GM23338 (cell line): ENCODE measurements at regions not wholly inside any gene's neighbourhood (a gene's known extent, or its start where the extent isn't known, plus 50 kb on each side); places are given as distances from the start of the nearest gene placed in this dataset.

ENCODE experiments used
- ATAC-seq: fragments of 200-7000 bp; cut with Tn5 transposase; 3 replicates; pipeline ENCODE4 v1.9.1; 2020
- DNase-seq: peaks from one replicate; pipeline ENCODE4 v3.0.0-alpha.2; 2015; ENCODE audit warnings: low spot score
- H2AFZ ChIP-seq: fragments of 200-600 bp; sonication (generic); 2 replicates; pipeline ENCODE4 v1.8.0; 2016; ENCODE audit warnings: antibody characterized with exemption, mild to moderate bottlenecking, moderate library complexity
- H3F3A ChIP-seq: fragments of 200-600 bp; sonication (generic); replicated peaks from 2 replicates; pipeline ENCODE4 v1.8.0; 2017; ENCODE audit warnings: antibody characterized with exemption, mixed run types, low read depth
- H3K27ac ChIP-seq: fragments of 200-600 bp; sonication (generic); 2 replicates; pipeline ENCODE4 v1.6.1; 2016; ENCODE audit warnings: low read depth
- H3K27me3 ChIP-seq: fragments of 200-600 bp; sonication (generic); 2 replicates; pipeline ENCODE4 v1.8.0; 2016; ENCODE audit warnings: mild to moderate bottlenecking, mixed run types, moderate library complexity; ENCODE audit not compliant: insufficient read depth
- H3K36me3 ChIP-seq: fragments of 200-600 bp; sonication (generic); 2 replicates; pipeline ENCODE4 v1.8.0; 2016; ENCODE audit warnings: mild to moderate bottlenecking; ENCODE audit not compliant: insufficient read depth
- H3K4me1 ChIP-seq: fragments of 200-600 bp; sonication (generic); 2 replicates; pipeline ENCODE4 v1.8.0; 2016; ENCODE audit warnings: mild to moderate bottlenecking, moderate library complexity; ENCODE audit not compliant: insufficient read depth
- H3K4me2 ChIP-seq: fragments of 200-600 bp; sonication (generic); 2 replicates; pipeline ENCODE4 v1.7.1; 2017; ENCODE audit warnings: mixed run types
- H3K4me3 ChIP-seq: fragments of 200-600 bp; sonication (generic); 2 replicates; pipeline ENCODE4 v1.6.1; 2016; ENCODE audit warnings: mixed run types
- H3K79me2 ChIP-seq: fragments of 200-600 bp; sonication (generic); replicated peaks from 2 replicates; pipeline ENCODE4 v1.8.0; 2017; ENCODE audit warnings: mild to moderate bottlenecking; ENCODE audit not compliant: insufficient read depth
- H3K9me2 ChIP-seq: fragments of 200-600 bp; sonication (generic); 2 replicates; pipeline ENCODE4 v1.8.0; 2017; ENCODE audit not compliant: insufficient read depth
- H4K20me1 ChIP-seq: fragments of 200-600 bp; sonication (generic); replicated peaks from 2 replicates; pipeline ENCODE4 v1.8.0; 2017; ENCODE audit warnings: mild to moderate bottlenecking; ENCODE audit not compliant: insufficient read depth
- H3K27ac Mint-ChIP-seq: 2 replicates; pipeline ENCODE4 v1.8.0; 2020; ENCODE audit warnings: inconsistent platforms, mild to moderate bottlenecking, moderate library complexity, mixed read lengths
- H3K27me3 Mint-ChIP-seq: 3 replicates; pipeline ENCODE4 v1.8.0; 2022; ENCODE audit warnings: low read depth, mild to moderate bottlenecking, moderate library complexity, mixed read lengths, inconsistent platforms; ENCODE audit not compliant: insufficient read depth, poor library complexity
- H3K36me3 Mint-ChIP-seq: 3 replicates; pipeline ENCODE4 v1.8.0; 2021; ENCODE audit warnings: low read depth, mild to moderate bottlenecking, inconsistent platforms, moderate library complexity, mixed read lengths
- H3K4me1 Mint-ChIP-seq: 3 replicates; pipeline ENCODE4 v1.8.0; 2020; ENCODE audit warnings: mild to moderate bottlenecking, inconsistent platforms, mixed read lengths
- H3K4me3 Mint-ChIP-seq: 3 replicates; pipeline ENCODE4 v1.8.0; 2021; ENCODE audit warnings: moderate library complexity, mild to moderate bottlenecking, inconsistent platforms, mixed read lengths
- H3K9me3 Mint-ChIP-seq: 3 replicates; pipeline ENCODE4 v1.8.0; 2020; ENCODE audit warnings: moderate library complexity, mild to moderate bottlenecking, inconsistent platforms, mixed read lengths
- CREB1 ChIP-seq: fragments of 250-450 bp; sonication (Bioruptor Pico); IDR thresholded peaks from 2 replicates; pipeline ENCODE4 v1.5.0; 2020; ENCODE audit warnings: low read depth, mild to moderate bottlenecking, moderate library complexity
- CTCF ChIP-seq, 2 experiments: fragments of 200-600 bp in 1 of 2; sonication (generic) in 1 of 2; conservative IDR thresholded peaks; 2 replicates each; pipeline versions ENCODE4 v1.5.1 to v1.6.1; 2016 to 2017; ENCODE audit warnings: antibody characterized with exemption in 2 of 2, low read depth in 2 of 2, mild to moderate bottlenecking in 2 of 2, moderate library complexity in 1 of 2
- ETS1 ChIP-seq: IDR thresholded peaks from 2 replicates; pipeline ENCODE4 v1.6.1; 2016; ENCODE audit warnings: antibody characterized with exemption
- EZH2 ChIP-seq: fragments of 200-600 bp; sonication (generic); IDR thresholded peaks from one replicate; pipeline ENCODE4 v1.8.0; 2017; ENCODE audit warnings: antibody characterized with exemption, mild to moderate bottlenecking, low read depth; ENCODE audit not compliant: unreplicated experiment
- EZH2phosphoT487 ChIP-seq: fragments of 200-600 bp; sonication (generic); IDR thresholded peaks from one replicate; pipeline ENCODE4 v1.8.1; 2018; ENCODE audit warnings: antibody characterized with exemption; ENCODE audit not compliant: unreplicated experiment
- JUNB ChIP-seq: IDR thresholded peaks from one replicate; pipeline ENCODE4 v1.6.1; 2016; ENCODE audit warnings: antibody characterized with exemption; ENCODE audit not compliant: unreplicated experiment
- NANOG ChIP-seq: IDR thresholded peaks from 2 replicates; pipeline ENCODE4 v1.6.1; 2016; ENCODE audit warnings: antibody characterized with exemption, borderline replicate concordance
- POLR2AphosphoS5 ChIP-seq: IDR thresholded peaks from 2 replicates; pipeline ENCODE4 v1.6.1; 2016; ENCODE audit warnings: antibody characterized with exemption, low read depth
- REST ChIP-seq: IDR thresholded peaks from one replicate; pipeline ENCODE4 v1.6.1; 2018; ENCODE audit warnings: antibody characterized with exemption; ENCODE audit not compliant: unreplicated experiment
- STAT1 ChIP-seq: IDR thresholded peaks from one replicate; pipeline ENCODE4 v1.6.1; 2016; ENCODE audit warnings: antibody characterized with exemption; ENCODE audit not compliant: unreplicated experiment
- ZNF114 ChIP-seq: fragments of 250-450 bp; sonication (Bioruptor Pico); IDR thresholded peaks from 2 replicates; pipeline ENCODE4 v1.5.0; 2020; ENCODE audit warnings: mild to moderate bottlenecking, moderate library complexity
- ZNF331 ChIP-seq: fragments of 250-450 bp; sonication (Bioruptor Pico); IDR thresholded peaks from 2 replicates; pipeline ENCODE4 v1.5.0; 2020; ENCODE audit warnings: low read depth, mild to moderate bottlenecking, moderate library complexity
- ZNF462 ChIP-seq: fragments of 250-450 bp; sonication (Bioruptor Pico); IDR thresholded peaks from 2 replicates; pipeline ENCODE4 v1.5.0; 2020; ENCODE audit warnings: mild to moderate bottlenecking, moderate library complexity

- no peaks in the 10 kb centered on the region for H3K36me3 ChIP-seq
- H3K27ac ChIP-seq: no peak overlapping the region
- no peaks in the 10 kb centered on the region for H3K79me2 ChIP-seq
- no peaks in the 10 kb centered on the region for H3K4me1 ChIP-seq
- no peaks in the 10 kb centered on the region for H4K20me1 ChIP-seq
- no peaks in the 10 kb centered on the region for H3K27me3 Mint-ChIP-seq
- no peak overlapping the region for H2AFZ ChIP-seq
- no peak overlapping the region for H3K4me3 ChIP-seq
- H3K4me2 ChIP-seq: no peak overlapping the region
- DNase-seq (no peak), ATAC-seq (no peak)
- H3K27ac Mint-ChIP-seq: no peak overlapping the region
- H3K27me3 ChIP-seq: no peaks in the 10 kb centered on the region
- H3K9me3 Mint-ChIP-seq: no peaks in the 10 kb centered on the region
- no peaks in the 10 kb centered on the region for H3F3A ChIP-seq
- no peak overlapping the region for H3K4me3 Mint-ChIP-seq
- TF ChIP-seq ZNF331 (no peak), JUNB (no peak), ETS1 (no peak), POLR2AphosphoS5 (no peak), ZNF462 (CRISPR knock-in tag) (no peak), CTCF (conservative IDR thresholded peaks at IDR 0.05; ENCODE audit: low read depth in 2 of 2) (no peak), EZH2phosphoT487 (no peak), NANOG (no peak), ZNF114 (no peak), STAT1 (no peak), CREB1 (CRISPR knock-in tag) (no peak), REST (no peak), EZH2 (no peak)
- no peaks in the 10 kb centered on the region for H3K9me2 ChIP-seq
- no peaks in the 10 kb centered on the region for H3K36me3 Mint-ChIP-seq
- H3K4me1 Mint-ChIP-seq: peaks cover 3% of the 10 kb centered on the region; the same call in 2 of the 3 replicates
Measured at GRCh38 chrX:67435536-67435935, 108.3 kb upstream of the AR start.
